ENCODE measurements at regions not wholly inside any gene's neighbourhood (a gene's known extent, or its start where the extent isn't known, plus 50 kb on each side); places are given as distances from the start of the nearest gene placed in this dataset.

GRCh38 chr6:166864333-166864732 is 92.0 kb downstream of the RNASET2 start:
- Histone ChIP-seq H3K36me3 (replicated peaks) (no peaks in the 10 kb centered on the region), H3K27ac (no peak overlapping the region), H3K27me3 (replicated peaks) (peaks cover 18% of the 10 kb centered on the region), H3K4me3 (ENCODE audit: low read depth, low read length) (no peak overlapping the region)
- in situ Hi-C loops (cut with HindIII; ENCODE audit: low pct_ligation_motif_present, low sequenced_read_pairs) = no loop called here
- no peak for TF ChIP-seq CTCF (IDR thresholded peaks at IDR 0.05; ENCODE audit: low read depth, low read length, missing control alignments)
- DNase-seq = no peak

GRCh38 chr6:166862978-166863530 is 93.3 kb downstream of the RNASET2 start:
- H3K36me3 ChIP-seq (replicated peaks) = no peaks in the 10 kb centered on the region
- in situ Hi-C loops (cut with HindIII; ENCODE audit: low pct_ligation_motif_present, low sequenced_read_pairs) = no loop called here

GRCh38 chr6:166862287-166862977 is 93.9 kb downstream of the RNASET2 start:
- Histone ChIP-seq H3K27me3 (replicated peaks) (peaks cover 18% of the 10 kb centered on the region), H3K4me3 (ENCODE audit: low read depth, low read length) (peak overlapping the region; percentile 47), H3K36me3 (replicated peaks) (no peaks in the 10 kb centered on the region), H3K27ac (no peak overlapping the region)
- no peak for TF ChIP-seq CTCF (IDR thresholded peaks at IDR 0.05; ENCODE audit: low read depth, low read length, missing control alignments)
- no peak for DNase-seq
- in situ Hi-C loops (cut with HindIII; ENCODE audit: low pct_ligation_motif_present, low sequenced_read_pairs) = no loop called here

More at GRCh38 chr6:166862978-166863530, 93.3 kb downstream of the RNASET2 start:
- no peak for TF ChIP-seq CTCF (IDR thresholded peaks at IDR 0.05; ENCODE audit: low read depth, low read length, missing control alignments)
- H3K27me3 ChIP-seq (replicated peaks) = peaks cover 18% of the 10 kb centered on the region
- DNase-seq = no peak
- H3K27ac ChIP-seq = no peak overlapping the region
- H3K4me3 ChIP-seq (ENCODE audit: low read depth, low read length) = peak overlapping the region; percentile 47

- in situ Hi-C loops (cut with HindIII; ENCODE audit: low pct_ligation_motif_present, low sequenced_read_pairs) = no loop called here
- no peak for DNase-seq
- H3K4me3 ChIP-seq (ENCODE audit: low read depth, low read length) = peak overlapping the region; percentile 47
- H3K27ac ChIP-seq = no peak overlapping the region
- peaks cover 18% of the 10 kb centered on the region for H3K27me3 ChIP-seq (replicated peaks)
- TF ChIP-seq CTCF (IDR thresholded peaks at IDR 0.05; ENCODE audit: low read depth, low read length, missing control alignments) = no peak
- H3K36me3 ChIP-seq (replicated peaks) = no peaks in the 10 kb centered on the region
Measured at GRCh38 chr6:166861961-166862286, 94.4 kb downstream of the RNASET2 start.

- Histone ChIP-seq H3K4me3 (ENCODE audit: low read depth, low read length) (no peak overlapping the region), H3K27me3 (replicated peaks) (peaks cover 18% of the 10 kb centered on the region), H3K36me3 (replicated peaks) (no peaks in the 10 kb centered on the region), H3K27ac (no peak overlapping the region)
- no peak for TF ChIP-seq CTCF (IDR thresholded peaks at IDR 0.05; ENCODE audit: low read depth, low read length, missing control alignments)
- no peak for DNase-seq
- in situ Hi-C loops (cut with HindIII; ENCODE audit: low pct_ligation_motif_present, low sequenced_read_pairs) = no loop called here
Measured at GRCh38 chr6:166861304-166861703, 95.0 kb downstream of the RNASET2 start.

GRCh38 chr6:166860392-166860791 is 96.0 kb downstream of the RNASET2 start:
- Histone ChIP-seq H3K27me3 (replicated peaks) (peaks cover 18% of the 10 kb centered on the region), H3K4me3 (ENCODE audit: low read depth, low read length) (no peak overlapping the region), H3K36me3 (replicated peaks) (no peaks in the 10 kb centered on the region), H3K27ac (no peak overlapping the region)
- in situ Hi-C loops (cut with HindIII; ENCODE audit: low pct_ligation_motif_present, low sequenced_read_pairs) = no loop called here
- DNase-seq = no peak
- TF ChIP-seq CTCF (IDR thresholded peaks at IDR 0.05; ENCODE audit: low read depth, low read length, missing control alignments) = no peak
